ENCODE measurements at regions not wholly inside any gene's neighbourhood (a gene's known extent, or its start where the extent isn't known, plus 50 kb on each side); places are given as distances from the start of the nearest gene placed in this dataset.

- TF ChIP-seq RAD21 (conservative IDR thresholded peaks at IDR 0.05) (no peak), MXI1 (conservative IDR thresholded peaks at IDR 0.05; ENCODE audit: poor library complexity, severe bottlenecking) (no peak), EZH2 (IDR thresholded peaks at IDR 0.05; ENCODE audit: borderline replicate concordance, insufficient read depth, low read length, poor library complexity, severe bottlenecking) (no peak), EP300 (conservative IDR thresholded peaks at IDR 0.05; ENCODE audit: poor library complexity, severe bottlenecking) (no peak), POLR2AphosphoS5 (IDR thresholded peaks at IDR 0.05) (no peak)
- TF ChIP-seq, protein P1, sequence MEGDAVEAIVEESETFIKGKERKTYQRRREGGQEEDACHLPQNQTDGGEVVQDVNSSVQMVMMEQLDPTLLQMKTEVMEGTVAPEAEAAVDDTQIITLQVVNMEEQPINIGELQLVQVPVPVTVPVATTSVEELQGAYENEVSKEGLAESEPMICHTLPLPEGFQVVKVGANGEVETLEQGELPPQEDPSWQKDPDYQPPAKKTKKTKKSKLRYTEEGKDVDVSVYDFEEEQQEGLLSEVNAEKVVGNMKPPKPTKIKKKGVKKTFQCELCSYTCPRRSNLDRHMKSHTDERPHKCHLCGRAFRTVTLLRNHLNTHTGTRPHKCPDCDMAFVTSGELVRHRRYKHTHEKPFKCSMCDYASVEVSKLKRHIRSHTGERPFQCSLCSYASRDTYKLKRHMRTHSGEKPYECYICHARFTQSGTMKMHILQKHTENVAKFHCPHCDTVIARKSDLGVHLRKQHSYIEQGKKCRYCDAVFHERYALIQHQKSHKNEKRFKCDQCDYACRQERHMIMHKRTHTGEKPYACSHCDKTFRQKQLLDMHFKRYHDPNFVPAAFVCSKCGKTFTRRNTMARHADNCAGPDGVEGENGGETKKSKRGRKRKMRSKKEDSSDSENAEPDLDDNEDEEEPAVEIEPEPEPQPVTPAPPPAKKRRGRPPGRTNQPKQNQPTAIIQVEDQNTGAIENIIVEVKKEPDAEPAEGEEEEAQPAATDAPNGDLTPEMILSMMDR (IDR thresholded peaks at IDR 0.05; ENCODE audit: poor library complexity, severe bottlenecking): no peak
Measured at GRCh38 chr2:16511041-16511440, 154.6 kb downstream of the CYRIA start.
